Thymus (tissue), 11 donors: ENCODE measurements at regions not wholly inside any gene's neighbourhood (a gene's known extent, or its start where the extent isn't known, plus 50 kb on each side); places are given as distances from the start of the nearest gene placed in this dataset.
A peak's percentile ranks its signal among the peaks of the same experiment; 100 is the strongest.

Experiments used
- DNase-seq, 9 donors: peaks; one replicate each; pipeline ENCODE4 v3.0.0-alpha.2; 2013; ENCODE audit warnings: low spot score in 9 of 9, low read depth in 6 of 9, missing footprints in 1 of 9
- H3K27ac ChIP-seq, 2 donors: one replicate each; pipeline ENCODE4 v1.5.1; 2013; ENCODE audit warnings: control low read depth in 1 of 2, low read depth in 1 of 2, low read length in 1 of 2, mild to moderate bottlenecking in 1 of 2, moderate library complexity in 1 of 2
- H3K27me3 ChIP-seq, 2 donors: one replicate each; pipeline ENCODE4 v1.5.1; 2013; ENCODE audit warnings: low read length in 1 of 2; ENCODE audit not compliant: control insufficient read depth in 2 of 2, insufficient read depth in 1 of 2
- H3K36me3 ChIP-seq, 2 donors: one replicate each; pipeline ENCODE4 v1.5.1; 2013; ENCODE audit warnings: low read length in 1 of 2, mild to moderate bottlenecking in 1 of 2, moderate library complexity in 1 of 2; ENCODE audit not compliant: control insufficient read depth in 2 of 2, insufficient read depth in 2 of 2
- H3K4me1 ChIP-seq, 2 donors: one replicate each; pipeline ENCODE4 v1.5.1; 2013; ENCODE audit warnings: low read length in 2 of 2; ENCODE audit not compliant: control insufficient read depth in 2 of 2, insufficient read depth in 2 of 2
- H3K4me3 ChIP-seq, 2 donors: one replicate each; pipeline ENCODE4 v1.5.1; 2013; ENCODE audit warnings: low read length in 2 of 2, control low read depth in 1 of 2, mild to moderate bottlenecking in 1 of 2
- H3K9me3 ChIP-seq, 2 donors: one replicate each; pipeline ENCODE4 v1.5.1; 2013; ENCODE audit warnings: low read length in 1 of 2, mild to moderate bottlenecking in 1 of 2; ENCODE audit not compliant: control insufficient read depth in 2 of 2, insufficient read depth in 1 of 2
- WGBS: extraction: QIAGEN DNeasy Blood & Tissue Kit; methylation state at CpG from one replicate; pipeline ENCODE4 v1.1.7; 2013; 5-methylcytosine and 5-hydroxymethylcytosine counted together
- donor health status: healthy.

DNA sequence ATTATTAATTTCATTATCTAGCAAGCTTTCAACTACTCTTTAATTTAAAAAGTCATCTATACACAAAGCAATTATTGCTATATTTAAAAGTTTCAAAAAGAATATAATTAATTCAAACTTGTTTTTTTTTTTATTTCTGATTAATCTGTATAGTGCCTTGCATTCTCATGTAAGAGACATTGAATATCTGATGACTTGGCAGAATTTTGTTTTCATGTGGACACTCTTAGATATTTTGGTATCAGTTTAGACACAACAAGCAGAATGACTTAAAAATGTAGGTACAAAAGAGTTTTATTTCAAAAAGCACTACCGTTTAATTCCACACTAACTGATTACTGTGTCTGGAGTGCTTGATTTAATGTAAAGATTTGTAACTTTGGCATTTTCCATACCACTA, 1129.6 kb downstream of the PDHA2 start:
- H3K36me3 ChIP-seq, result no peaks in the 10 kb centered on the region
- H3K4me3 ChIP-seq, result no peak overlapping the region
- H3K9me3 ChIP-seq, result no peaks in the 10 kb centered on the region
- no peak overlapping the region for H3K27ac ChIP-seq
- H3K27me3 ChIP-seq, result no peaks in the 10 kb centered on the region
- H3K4me1 ChIP-seq, result no peaks in the 10 kb centered on the region
- WGBS, result 92% methylated on average over 1 of the region's 1 CpG
- no peak for DNase-seq

GRCh38 chr4:96972920-96973319, 1133.0 kb downstream of the PDHA2 start:
- Histone ChIP-seq H3K4me3 (no peak overlapping the region), H3K27me3 (no peaks in the 10 kb centered on the region), H3K27ac (no peak overlapping the region), H3K9me3 (no peaks in the 10 kb centered on the region), H3K4me1 (no peaks in the 10 kb centered on the region), H3K36me3 (no peaks in the 10 kb centered on the region)
- DNase-seq, result no peak
- 91% methylated on average over 4 of the region's 4 CpGs for WGBS

- no peak for DNase-seq
- no peak overlapping the region for H3K4me3 ChIP-seq
- H3K36me3 ChIP-seq, result no peaks in the 10 kb centered on the region
- no peak overlapping the region for H3K27ac ChIP-seq
- no peaks in the 10 kb centered on the region for H3K27me3 ChIP-seq
- H3K9me3 ChIP-seq, result no peaks in the 10 kb centered on the region
- H3K4me1 ChIP-seq, result no peaks in the 10 kb centered on the region
- 89% methylated on average over 2 of the region's 2 CpGs for WGBS
Measured at GRCh38 chr4:96974295-96974694, 1134.4 kb downstream of the PDHA2 start.

- WGBS, result 80% methylated on average over 1 of the region's 1 CpG
- H3K9me3 ChIP-seq, result no peaks in the 10 kb centered on the region
- no peaks in the 10 kb centered on the region for H3K4me1 ChIP-seq
- no peaks in the 10 kb centered on the region for H3K36me3 ChIP-seq
- no peak overlapping the region for H3K27ac ChIP-seq
- H3K4me3 ChIP-seq, result no peak overlapping the region
- no peaks in the 10 kb centered on the region for H3K27me3 ChIP-seq
- no peak for DNase-seq
Measured at GRCh38 chr4:96983830-96984229, 1143.9 kb downstream of the PDHA2 start.

DNA sequence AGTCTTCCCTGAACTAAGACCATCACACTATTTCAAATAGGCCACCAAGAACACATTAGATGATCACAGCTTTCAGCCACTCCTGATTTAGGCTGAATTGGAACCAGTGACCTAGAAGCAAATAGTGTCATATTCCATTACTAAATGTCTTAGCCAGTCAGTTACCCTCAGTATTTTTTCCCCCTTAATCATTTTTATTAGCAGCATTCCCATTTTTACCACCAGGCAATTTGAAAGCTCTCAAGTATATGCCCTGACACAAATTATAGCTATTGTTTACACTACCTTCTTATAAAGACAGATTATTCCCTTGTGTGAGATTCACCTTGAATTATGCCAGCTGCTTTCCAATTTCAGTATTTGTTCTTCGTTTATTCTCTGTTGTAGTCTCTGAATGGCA, 1146.9 kb downstream of the PDHA2 start:
- DNase-seq, result no peak
- Histone ChIP-seq H3K9me3 (peaks cover 0 to 5% of the 10 kb centered on the region in 2 donors), H3K36me3 (no peaks in the 10 kb centered on the region), H3K4me3 (no peak overlapping the region), H3K27me3 (no peaks in the 10 kb centered on the region), H3K27ac (no peak overlapping the region), H3K4me1 (no peaks in the 10 kb centered on the region)
- 82% methylated on average over 1 of the region's 1 CpG for WGBS

- Histone ChIP-seq H3K36me3 (no peaks in the 10 kb centered on the region), H3K9me3 (peaks cover 0 to 5% of the 10 kb centered on the region in 2 donors), H3K27ac (no peak overlapping the region), H3K27me3 (no peaks in the 10 kb centered on the region), H3K4me3 (no peak overlapping the region), H3K4me1 (no peaks in the 10 kb centered on the region)
- no peak for DNase-seq
- WGBS, result 100% methylated on average over 1 of the region's 1 CpG
Measured at GRCh38 chr4:96991083-96991482, 1151.2 kb downstream of the PDHA2 start.

DNA sequence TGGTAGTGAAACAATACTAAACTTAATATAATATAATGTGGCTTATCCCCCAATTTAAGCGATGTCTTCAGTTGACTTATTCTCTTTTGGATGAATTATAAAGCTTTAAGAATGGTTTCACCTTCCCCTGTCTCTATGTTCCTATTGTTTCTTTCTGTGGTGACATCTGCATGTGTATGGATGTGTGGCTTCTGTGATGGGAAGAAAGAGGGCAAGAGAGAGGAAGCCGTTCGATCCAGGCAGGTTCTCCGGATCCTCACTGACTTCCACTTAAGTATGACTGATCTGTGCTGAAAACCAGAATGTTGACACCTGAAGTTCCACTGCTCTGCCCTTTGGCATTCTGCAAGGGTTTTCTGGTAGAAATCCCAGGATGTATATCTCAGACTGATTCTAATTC, 1150.8 kb downstream of the STPG2 start:
- Histone ChIP-seq H3K36me3 (no peaks in the 10 kb centered on the region), H3K9me3 (peaks cover 0 to 5% of the 10 kb centered on the region in 2 donors), H3K4me3 (no peak overlapping the region), H3K27ac (no peak overlapping the region), H3K27me3 (no peaks in the 10 kb centered on the region), H3K4me1 (no peaks in the 10 kb centered on the region)
- WGBS, result 96% methylated on average over 4 of the region's 4 CpGs
- no peak for DNase-seq

- no peaks in the 10 kb centered on the region for H3K36me3 ChIP-seq
- H3K27me3 ChIP-seq, result no peaks in the 10 kb centered on the region
- no peak overlapping the region for H3K27ac ChIP-seq
- DNase-seq, result no peak
- no peaks in the 10 kb centered on the region for H3K4me1 ChIP-seq
- 85% methylated on average over 3 of the region's 3 CpGs for WGBS
- no peak overlapping the region for H3K4me3 ChIP-seq
- H3K9me3 ChIP-seq, result peaks cover 0 to 5% of the 10 kb centered on the region in 2 donors
Measured at GRCh38 chr4:96993560-96993959, 1149.7 kb downstream of the STPG2 start.

DNA sequence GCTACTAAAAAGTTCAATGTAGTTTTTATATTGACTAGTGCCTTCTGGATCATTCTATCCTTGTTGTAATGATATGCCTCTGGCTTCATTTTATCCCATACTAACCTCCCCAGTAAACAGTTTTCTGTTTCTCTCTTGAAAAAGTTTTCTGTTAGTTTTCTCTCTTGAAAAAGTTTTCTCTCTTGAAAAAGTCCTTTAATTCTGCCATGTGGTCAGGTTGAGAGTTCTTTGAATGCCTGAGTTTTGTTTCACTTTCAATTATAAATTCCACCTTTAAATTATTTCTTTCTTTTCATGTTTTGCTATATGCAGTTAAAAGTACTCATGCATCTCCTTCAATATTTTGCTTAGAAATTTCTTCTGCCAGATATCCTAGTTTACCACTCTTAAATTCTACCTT, 1139.6 kb downstream of the STPG2 start:
- H3K36me3 ChIP-seq, result no peaks in the 10 kb centered on the region
- H3K27ac ChIP-seq, result no peak overlapping the region
- no peaks in the 10 kb centered on the region for H3K4me1 ChIP-seq
- peak in 1 of 9 donors; percentile 4 for DNase-seq
- no peaks in the 10 kb centered on the region for H3K9me3 ChIP-seq
- H3K27me3 ChIP-seq, result no peaks in the 10 kb centered on the region
- no peak overlapping the region for H3K4me3 ChIP-seq

DNA sequence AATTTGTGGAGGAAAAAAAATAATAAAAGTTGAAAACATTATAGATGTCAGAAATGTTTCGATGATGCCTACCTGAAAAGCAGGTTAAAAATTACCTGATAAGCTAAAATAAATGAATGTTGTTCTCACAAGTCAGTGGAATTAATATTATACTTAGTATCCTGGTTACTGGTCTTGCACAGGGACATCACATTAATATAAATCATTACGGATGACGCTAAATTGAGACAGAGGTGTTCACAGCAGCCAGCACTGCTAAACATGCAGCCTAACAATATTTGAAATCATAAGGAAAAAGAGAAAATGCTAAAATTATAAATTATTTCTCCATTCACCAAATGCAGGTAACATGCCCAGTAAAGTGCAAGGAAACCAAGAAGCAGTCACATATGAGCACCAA, 1130.0 kb downstream of the STPG2 start:
- Histone ChIP-seq H3K36me3 (no peaks in the 10 kb centered on the region), H3K27ac (no peak overlapping the region), H3K4me1 (no peaks in the 10 kb centered on the region), H3K27me3 (no peaks in the 10 kb centered on the region), H3K9me3 (no peaks in the 10 kb centered on the region), H3K4me3 (no peak overlapping the region)
- WGBS, result 95% methylated on average over 3 of the region's 3 CpGs
- no peak for DNase-seq
